ENCODE measurements at regions not wholly inside any gene's neighbourhood (a gene's known extent, or its start where the extent isn't known, plus 50 kb on each side); places are given as distances from the start of the nearest gene placed in this dataset.

DNA sequence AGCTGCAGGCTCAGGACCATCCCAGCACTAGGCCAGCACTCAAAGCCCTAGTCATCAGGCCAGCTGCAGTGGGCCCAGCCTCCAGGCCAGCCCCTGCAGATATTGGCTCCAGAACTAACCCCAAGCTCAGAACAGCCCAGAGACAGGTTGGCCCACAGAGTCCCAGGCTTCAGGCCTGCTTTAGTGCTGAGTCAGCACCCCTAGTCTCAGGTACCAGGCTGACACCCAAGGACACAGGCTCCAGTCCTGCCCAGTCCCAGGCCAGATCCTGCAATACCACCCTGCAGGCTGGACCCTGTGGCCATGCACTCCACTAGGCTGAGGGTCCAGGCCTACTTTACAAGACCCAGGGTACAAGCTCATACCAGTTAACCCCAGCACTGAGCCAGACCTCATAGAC is 234.4 kb upstream of the GPRIN3 start:
- no peak for DNase-seq

DNA sequence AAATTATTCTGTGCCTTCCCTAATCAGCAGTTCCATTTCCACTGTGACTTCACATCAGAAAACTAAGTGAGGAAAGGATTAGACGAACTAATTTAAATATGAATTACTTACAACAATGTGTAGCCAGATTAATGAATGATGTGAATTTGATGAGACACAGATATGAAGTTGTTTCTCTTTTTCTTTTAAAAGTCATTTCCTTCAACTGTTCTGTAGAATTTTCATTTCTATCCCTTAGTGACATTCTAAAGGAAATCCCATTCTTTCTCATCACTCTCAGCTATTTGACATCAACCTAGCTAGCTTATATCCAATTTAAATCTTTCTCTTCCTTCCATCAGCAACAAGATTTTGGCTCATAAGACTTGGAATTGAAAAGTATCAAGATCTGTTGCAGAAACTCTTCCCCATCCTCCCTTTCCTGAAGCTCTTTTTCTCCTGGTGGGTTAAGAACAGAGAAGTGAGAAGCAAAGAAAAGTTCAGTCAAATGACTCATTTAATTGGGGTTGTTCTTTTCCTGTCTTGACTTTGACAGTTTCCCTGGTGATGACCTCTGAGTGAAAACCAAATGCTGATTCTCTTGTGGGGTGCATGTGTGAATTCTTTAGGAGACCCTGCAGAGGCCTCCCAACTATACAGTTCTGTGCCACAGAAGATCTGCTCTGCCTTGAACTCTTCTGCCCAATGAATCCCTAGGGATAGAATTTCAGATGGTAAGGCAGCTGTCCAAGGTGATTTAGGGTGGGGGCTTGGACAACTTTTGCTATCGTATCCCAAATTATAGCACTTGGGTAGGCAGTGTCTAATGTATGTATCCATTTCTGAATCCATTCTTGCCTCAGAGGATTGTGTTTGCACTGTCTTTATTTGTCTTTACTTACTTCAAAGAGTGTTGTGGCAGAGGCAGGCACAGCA is 232.5 kb upstream of the GPRIN3 start:
- no peak for DNase-seq

- no peak for DNase-seq
Observed at GRCh38 chr4:89539374-89539773, 231.8 kb upstream of the GPRIN3 start.

- no peak for DNase-seq
Observed at GRCh38 chr4:89538886-89539285, 231.3 kb upstream of the GPRIN3 start.

DNA sequence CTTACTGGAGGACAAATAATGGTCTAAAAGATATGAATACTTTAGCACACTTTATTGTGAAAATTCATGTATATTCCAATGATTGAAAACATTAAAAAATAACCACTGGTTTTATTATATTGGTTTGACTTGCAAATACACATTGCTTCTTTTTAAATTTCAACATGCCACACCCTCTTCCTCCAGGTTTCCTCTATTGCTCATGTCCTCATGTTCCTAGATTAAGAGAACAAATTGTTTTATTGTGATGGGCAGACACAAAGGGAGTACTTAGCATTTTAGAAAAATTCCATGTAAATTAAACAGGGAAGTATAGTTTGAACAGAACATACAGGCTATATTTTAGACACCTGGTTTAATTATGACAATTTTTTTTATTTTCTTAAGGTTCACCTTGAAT is 230.6 kb upstream of the GPRIN3 start:
- no peak for DNase-seq

- DNase-seq = no peak
Observed at GRCh38 chr4:89537281-89537680, 229.7 kb upstream of the GPRIN3 start.

DNA sequence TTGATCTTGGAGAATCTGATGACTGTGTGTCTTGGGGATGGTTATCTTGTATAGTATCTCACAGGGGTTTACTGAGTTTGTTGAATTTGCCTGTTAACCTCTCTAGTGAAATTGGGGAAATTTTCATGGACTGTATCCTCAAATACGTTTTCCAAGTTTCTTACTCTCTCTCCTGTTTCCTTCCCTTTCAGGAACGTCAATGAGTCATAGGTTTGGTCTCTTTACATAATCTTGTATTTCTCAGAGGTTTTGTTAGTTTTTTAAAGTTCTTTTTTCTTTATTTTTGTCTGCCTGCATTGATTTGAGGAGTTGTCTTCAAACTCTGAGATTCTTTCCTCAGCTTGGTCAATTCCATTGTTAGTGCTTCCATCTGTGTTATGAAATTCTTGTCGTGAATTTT is 227.7 kb upstream of the GPRIN3 start:
- DNase-seq = no peak

DNA sequence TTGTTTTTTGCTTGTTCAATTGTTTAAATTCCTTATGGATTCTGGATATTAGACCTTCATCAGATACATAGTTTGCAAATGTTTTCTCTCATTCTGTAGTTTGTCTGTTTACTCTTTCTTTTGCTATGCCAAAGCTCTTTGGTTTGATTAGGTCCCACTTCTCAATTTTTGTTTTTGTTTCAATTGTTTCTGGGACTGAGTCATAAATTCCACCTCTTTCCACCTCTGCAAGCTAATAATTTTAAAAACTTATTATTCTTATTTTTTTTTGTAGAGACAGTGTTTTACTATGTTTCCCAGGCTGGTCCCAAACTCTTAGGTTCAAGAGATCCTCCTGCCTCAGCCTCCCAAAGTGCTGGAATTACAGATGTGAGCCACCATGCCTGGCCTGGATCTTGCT is 226.8 kb upstream of the GPRIN3 start:
- no peak for DNase-seq

DNA sequence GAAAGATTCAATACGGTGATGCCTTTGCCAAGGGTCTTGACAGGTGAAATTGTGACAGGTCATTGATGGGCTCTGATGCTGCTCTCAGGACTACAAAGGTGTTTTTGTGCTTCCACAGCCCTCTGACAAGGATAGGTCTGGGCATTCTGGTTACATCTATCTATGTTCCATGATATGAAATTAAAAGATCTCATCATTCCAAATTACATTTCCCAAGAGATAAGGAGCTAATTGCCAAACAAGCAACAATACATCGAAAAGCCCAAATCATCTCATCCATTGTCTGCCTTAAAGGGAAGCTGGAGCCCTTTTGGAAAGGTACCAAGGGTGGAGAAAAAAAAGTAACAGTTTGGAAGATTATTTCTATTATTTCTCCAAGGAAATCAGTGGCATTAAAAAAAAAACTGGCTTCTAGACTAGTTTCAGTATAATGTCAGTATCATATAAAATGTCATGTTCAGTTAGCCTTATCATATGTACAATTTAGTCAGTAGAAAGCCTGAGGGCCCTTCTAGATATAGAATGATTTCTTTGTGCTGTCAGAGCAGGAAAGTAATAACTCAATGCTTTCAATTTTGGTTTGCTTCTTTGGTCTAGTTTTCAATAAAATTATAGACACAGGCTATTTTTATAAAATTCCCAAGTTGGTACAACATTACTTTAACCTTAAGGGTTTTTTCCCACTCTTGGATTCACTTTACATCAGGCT is 224.5 kb upstream of the GPRIN3 start:
- DNase-seq = no peak

DNA sequence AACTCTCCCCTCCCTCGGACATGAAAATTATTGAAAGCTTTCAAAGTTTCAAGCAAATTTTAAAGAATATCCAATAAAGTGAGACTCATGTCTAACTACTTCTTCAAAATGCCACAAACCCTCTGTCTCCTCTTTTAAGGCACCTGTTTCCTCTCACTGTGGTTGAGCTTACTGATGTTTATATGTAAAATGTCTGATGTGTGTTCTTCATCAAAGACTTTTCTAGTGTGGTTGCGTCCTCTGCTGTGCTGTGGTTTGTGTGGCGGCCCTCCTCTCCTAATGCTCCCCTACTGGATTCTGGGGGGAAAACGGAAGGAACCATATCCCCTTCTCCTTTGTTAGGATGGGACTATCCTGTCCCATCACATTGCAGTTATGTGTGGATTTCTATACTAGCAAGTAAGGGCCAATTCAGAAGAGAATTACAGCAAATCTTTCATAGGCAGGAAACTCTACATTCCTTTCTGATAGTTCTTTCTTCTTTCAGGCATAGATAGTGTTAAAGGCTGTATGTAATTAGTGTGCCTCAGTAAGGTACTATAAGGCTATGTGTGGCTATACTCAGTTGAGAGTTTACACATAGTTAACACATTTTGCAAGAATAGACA is 221.0 kb upstream of the GPRIN3 start:
- no peak for DNase-seq

GRCh38 chr4:89521826-89522225 is 214.2 kb upstream of the GPRIN3 start:
- no peak for DNase-seq

GRCh38 chr4:89519771-89520320 is 212.2 kb upstream of the GPRIN3 start:
- DNase-seq = no peak

GRCh38 chr4:89518259-89518658 is 210.7 kb upstream of the GPRIN3 start:
- DNase-seq = no peak

DNA sequence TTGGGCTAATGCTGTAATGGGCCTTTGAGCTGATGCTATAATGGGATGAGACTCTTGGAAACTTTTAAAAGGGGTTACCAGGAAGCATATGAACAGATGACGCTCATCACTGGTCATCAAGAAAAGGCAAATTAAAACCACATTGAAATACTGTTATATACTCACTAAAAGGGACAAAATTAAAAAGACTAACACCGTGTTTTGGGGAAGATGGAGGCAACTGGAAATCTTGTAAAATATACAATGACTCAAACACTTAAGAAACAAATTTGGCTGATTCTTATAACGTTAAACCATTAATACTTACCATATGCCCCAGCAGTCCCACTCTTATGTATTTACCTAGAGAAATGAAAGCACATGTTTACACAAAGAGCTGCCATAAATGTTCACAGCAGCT is 207.2 kb upstream of the GPRIN3 start:
- DNase-seq = no peak

- DNase-seq = no peak
Observed at GRCh38 chr4:89511776-89512175, 204.2 kb upstream of the GPRIN3 start.

DNA sequence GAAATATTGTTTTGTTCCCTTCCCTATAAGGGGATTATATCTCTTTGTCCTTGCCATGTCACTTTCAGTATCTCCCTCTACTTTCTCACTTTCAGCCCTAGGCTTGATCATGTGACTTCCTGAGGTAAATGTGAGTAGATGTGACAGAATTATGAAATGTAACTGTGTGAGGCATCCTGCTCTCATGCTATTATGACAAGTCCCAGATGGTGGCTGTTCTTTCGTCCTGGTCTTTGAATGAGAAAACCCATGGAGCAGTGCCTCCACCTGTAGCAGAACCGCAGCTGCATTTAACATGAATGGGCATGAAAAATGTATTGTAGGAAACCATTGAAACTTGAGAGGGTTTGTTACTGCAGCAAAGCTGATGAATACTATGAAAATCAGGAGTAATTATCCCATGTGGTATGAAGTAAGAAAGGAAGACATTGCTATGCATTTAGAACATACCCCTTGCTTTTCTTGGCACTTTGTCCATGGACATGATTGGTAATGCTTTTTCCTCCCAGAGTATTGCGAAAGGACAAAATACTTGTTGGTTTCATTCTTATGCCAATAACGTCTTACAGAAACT is 202.2 kb upstream of the GPRIN3 start:
- no peak for DNase-seq

- DNase-seq = no peak
Observed at GRCh38 chr4:89506866-89507491, 199.4 kb upstream of the GPRIN3 start.

GRCh38 chr4:89502581-89502980 is 195.0 kb upstream of the GPRIN3 start:
- no peak for DNase-seq

DNA sequence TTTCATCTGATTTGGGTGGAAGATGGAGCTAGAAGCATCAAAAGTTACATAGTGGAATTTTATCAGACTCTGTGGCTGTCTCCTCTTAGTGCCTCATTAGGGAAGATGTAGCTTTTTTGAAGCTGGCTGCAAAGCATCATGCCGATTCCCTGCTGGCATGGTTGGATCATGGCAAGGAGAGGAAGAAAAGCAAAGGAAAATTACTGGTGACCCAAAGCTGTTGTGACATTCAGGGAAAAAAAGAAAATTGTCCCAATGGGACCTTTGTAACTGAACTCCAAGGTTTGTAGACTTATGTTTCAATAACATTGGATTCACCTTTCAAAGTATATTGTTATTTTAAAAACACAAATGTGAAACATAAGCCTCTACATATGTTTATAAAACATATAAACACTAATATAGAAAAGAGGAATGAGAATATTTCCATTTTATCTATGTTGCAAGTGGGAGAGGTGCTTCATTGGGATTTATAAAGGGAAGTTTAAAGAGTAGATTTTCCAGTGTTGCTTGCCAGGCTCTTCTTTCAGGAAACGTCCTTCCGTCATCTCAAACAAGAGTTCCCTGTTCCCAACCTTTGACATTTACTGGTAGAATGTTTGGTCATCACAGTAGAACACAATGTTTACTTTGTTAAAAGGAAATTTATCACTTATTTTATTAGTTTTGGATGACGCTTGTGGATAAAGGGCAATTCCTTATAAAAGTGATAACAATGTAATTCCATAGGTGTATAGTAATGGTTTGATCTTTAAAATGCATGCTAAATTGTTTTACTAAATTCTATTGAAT is 190.1 kb upstream of the GPRIN3 start:
- DNase-seq = no peak

DNA sequence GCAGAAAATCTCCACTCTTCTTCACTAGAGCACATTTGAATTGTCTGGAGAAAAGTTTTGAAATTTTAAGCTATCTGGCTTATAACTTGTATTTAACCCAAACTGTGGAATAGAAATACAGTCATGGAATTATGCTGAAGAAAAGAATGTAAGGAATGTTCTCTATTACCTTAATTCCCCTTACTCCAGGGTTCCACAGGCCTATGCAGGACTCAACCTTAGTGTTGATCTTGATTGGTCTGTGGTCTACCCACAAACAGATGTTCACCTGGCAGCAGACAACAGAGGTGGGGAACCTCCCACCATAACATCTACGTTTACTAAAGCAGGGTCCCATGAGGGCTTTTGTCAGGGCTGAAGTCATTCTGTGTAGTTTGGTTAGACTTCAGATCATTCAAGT is 189.3 kb upstream of the GPRIN3 start:
- DNase-seq = no peak

DNA sequence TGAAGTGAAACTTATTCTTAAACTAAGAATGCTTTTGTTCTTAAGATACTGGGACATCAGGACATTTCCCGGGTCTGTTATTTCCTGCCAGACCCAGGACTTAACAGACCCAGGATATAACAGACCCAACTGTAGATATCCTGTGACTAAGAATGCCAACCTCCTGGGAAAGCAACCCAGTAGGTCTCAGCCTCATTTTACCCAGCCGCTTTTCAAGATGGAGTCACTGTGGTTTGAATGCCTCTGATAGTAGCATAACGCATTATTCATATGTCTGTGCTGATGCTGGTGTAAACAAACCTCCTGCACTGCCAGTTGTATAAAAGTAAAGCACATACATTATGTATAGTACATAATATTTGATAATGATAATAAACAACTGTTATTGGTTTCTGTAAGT is 185.8 kb upstream of the GPRIN3 start:
- DNase-seq = no peak

- DNase-seq = no peak
Observed at GRCh38 chr4:89492581-89493071, 185.0 kb upstream of the GPRIN3 start.

Data from right hindlimb (tissue), 1 donor.